Muscle layer of duodenum (tissue), 2 donors: ENCODE measurements at regions not wholly inside any gene's neighbourhood (a gene's known extent, or its start where the extent isn't known, plus 50 kb on each side); places are given as distances from the start of the nearest gene placed in this dataset.

Experiments used
- H3K27ac ChIP-seq: one replicate; pipeline ENCODE4 v1.7.0; 2013; ENCODE audit warnings: mild to moderate bottlenecking, low read length
- H3K27me3 ChIP-seq: one replicate; pipeline ENCODE4 v1.7.0; 2013; ENCODE audit warnings: low read depth, mild to moderate bottlenecking, control low read depth, low read length
- H3K36me3 ChIP-seq, 2 donors: one replicate each; pipeline ENCODE4 v1.7.0; 2013; ENCODE audit warnings: low read length in 2 of 2, control low read depth in 1 of 2, mild to moderate bottlenecking in 1 of 2; ENCODE audit not compliant: insufficient read depth in 2 of 2, control insufficient read depth in 1 of 2
- H3K4me1 ChIP-seq, 2 donors: one replicate each; pipeline ENCODE4 v1.7.0; 2013; ENCODE audit warnings: low read length in 2 of 2, mild to moderate bottlenecking in 2 of 2, control low read depth in 1 of 2, moderate library complexity in 1 of 2; ENCODE audit not compliant: insufficient read depth in 2 of 2, control insufficient read depth in 1 of 2
- H3K4me3 ChIP-seq, 2 donors: one replicate each; pipeline ENCODE4 v1.7.0; 2013; ENCODE audit warnings: low read length in 2 of 2, low read depth in 1 of 2, mild to moderate bottlenecking in 1 of 2
- H3K9me3 ChIP-seq, 2 donors: one replicate each; pipeline ENCODE4 v1.7.0; 2013; ENCODE audit warnings: low read length in 2 of 2, control low read depth in 1 of 2, mild to moderate bottlenecking in 1 of 2; ENCODE audit not compliant: control insufficient read depth in 1 of 2
- donor health status: healthy.

- H3K4me3 ChIP-seq: no peak overlapping the region
- H3K9me3 ChIP-seq: no peaks in the 10 kb centered on the region
- no peaks in the 10 kb centered on the region for H3K4me1 ChIP-seq
- H3K27me3 ChIP-seq: no peaks in the 10 kb centered on the region
- no peak overlapping the region for H3K27ac ChIP-seq
- H3K36me3 ChIP-seq: no peaks in the 10 kb centered on the region
Observed at GRCh38 chr14:66056268-66056907, 429.8 kb upstream of the CCDC196 start.

GRCh38 chr14:66056926-66057552 is 429.1 kb upstream of the CCDC196 start:
- H3K27ac ChIP-seq: no peak overlapping the region
- H3K36me3 ChIP-seq: no peaks in the 10 kb centered on the region
- no peaks in the 10 kb centered on the region for H3K27me3 ChIP-seq
- H3K4me1 ChIP-seq: no peaks in the 10 kb centered on the region
- H3K4me3 ChIP-seq: no peak overlapping the region
- no peaks in the 10 kb centered on the region for H3K9me3 ChIP-seq

GRCh38 chr14:66065188-66065587 is 421.0 kb upstream of the CCDC196 start:
- no peaks in the 10 kb centered on the region for H3K27me3 ChIP-seq
- H3K27ac ChIP-seq: no peak overlapping the region
- H3K4me3 ChIP-seq: no peak overlapping the region
- no peaks in the 10 kb centered on the region for H3K36me3 ChIP-seq
- no peaks in the 10 kb centered on the region for H3K4me1 ChIP-seq
- H3K9me3 ChIP-seq: no peaks in the 10 kb centered on the region

GRCh38 chr14:66066981-66067776 is 419.0 kb upstream of the CCDC196 start:
- Histone ChIP-seq H3K27me3 (no peaks in the 10 kb centered on the region), H3K27ac (no peak overlapping the region), H3K36me3 (no peaks in the 10 kb centered on the region), H3K4me1 (no peaks in the 10 kb centered on the region), H3K4me3 (no peak overlapping the region), H3K9me3 (no peaks in the 10 kb centered on the region)

GRCh38 chr14:66069036-66069435 is 417.1 kb upstream of the CCDC196 start:
- H3K27me3 ChIP-seq: no peaks in the 10 kb centered on the region
- H3K4me1 ChIP-seq: no peaks in the 10 kb centered on the region
- no peak overlapping the region for H3K4me3 ChIP-seq
- no peaks in the 10 kb centered on the region for H3K36me3 ChIP-seq
- no peak overlapping the region for H3K27ac ChIP-seq
- H3K9me3 ChIP-seq: no peaks in the 10 kb centered on the region

GRCh38 chr14:66069830-66070541 is 416.2 kb upstream of the CCDC196 start:
- Histone ChIP-seq H3K4me3 (no peak overlapping the region), H3K27ac (no peak overlapping the region), H3K27me3 (no peaks in the 10 kb centered on the region), H3K9me3 (no peaks in the 10 kb centered on the region), H3K4me1 (no peaks in the 10 kb centered on the region), H3K36me3 (no peaks in the 10 kb centered on the region)

GRCh38 chr14:66070542-66071319 is 415.4 kb upstream of the CCDC196 start:
- Histone ChIP-seq H3K36me3 (no peaks in the 10 kb centered on the region), H3K27me3 (no peaks in the 10 kb centered on the region), H3K9me3 (no peaks in the 10 kb centered on the region), H3K27ac (no peak overlapping the region), H3K4me1 (no peaks in the 10 kb centered on the region), H3K4me3 (no peak overlapping the region)

GRCh38 chr14:66072190-66073084 is 413.7 kb upstream of the CCDC196 start:
- Histone ChIP-seq H3K36me3 (no peaks in the 10 kb centered on the region), H3K9me3 (no peaks in the 10 kb centered on the region)

GRCh38 chr14:66074537-66074936 is 411.6 kb upstream of the CCDC196 start:
- Histone ChIP-seq H3K27me3 (no peaks in the 10 kb centered on the region), H3K36me3 (no peaks in the 10 kb centered on the region), H3K9me3 (no peaks in the 10 kb centered on the region), H3K4me1 (peaks cover 0 to 15% of the 10 kb centered on the region in 2 donors), H3K4me3 (no peak overlapping the region), H3K27ac (no peak overlapping the region)

More at GRCh38 chr14:66072190-66073084, 413.7 kb upstream of the CCDC196 start:
- no peak overlapping the region for H3K27ac ChIP-seq
- H3K4me3 ChIP-seq: no peak overlapping the region
- no peaks in the 10 kb centered on the region for H3K27me3 ChIP-seq
- H3K4me1 ChIP-seq: peaks cover 0 to 9% of the 10 kb centered on the region in 2 donors

- Histone ChIP-seq H3K27me3 (no peaks in the 10 kb centered on the region), H3K4me3 (no peak overlapping the region), H3K9me3 (no peaks in the 10 kb centered on the region), H3K4me1 (peaks cover 0 to 15% of the 10 kb centered on the region in 2 donors), H3K36me3 (no peaks in the 10 kb centered on the region), H3K27ac (no peak overlapping the region)
Observed at GRCh38 chr14:66076176-66076575, 410.0 kb upstream of the CCDC196 start.
